ENCODE measurements at regions not wholly inside any gene's neighbourhood (a gene's known extent, or its start where the extent isn't known, plus 50 kb on each side); places are given as distances from the start of the nearest gene placed in this dataset.

DNA sequence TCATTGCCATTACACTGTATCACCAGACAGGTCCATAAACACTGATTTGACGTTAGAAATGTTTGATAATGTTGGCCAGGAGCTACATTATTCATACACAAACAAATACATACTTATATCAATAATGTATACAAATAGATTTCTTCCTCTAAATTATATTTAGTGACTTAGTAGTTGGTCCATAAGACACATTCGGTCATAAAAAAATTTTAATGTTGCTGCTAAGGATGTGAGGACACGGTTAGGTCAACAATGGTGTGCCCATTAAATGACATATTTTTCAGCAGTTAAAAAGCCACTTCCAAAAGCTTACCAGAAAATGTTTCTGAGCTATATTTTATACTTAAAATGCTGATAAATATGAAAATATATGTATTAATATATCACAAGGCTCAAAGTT, 1148.7 kb upstream of the TMEM132C start:
- Histone ChIP-seq H3K27ac (ENCODE audit: low read depth in 1 of 2, low read length in 1 of 2) (no peak overlapping the region), H3K27me3 (ENCODE audit: control insufficient read depth in 3 of 3, insufficient read depth in 3 of 3, low read length in 2 of 3) (peaks cover 0 to 2% (median 0%) of the 10 kb centered on the region in 3 donors), H3K4me3 (no peak overlapping the region), H3K36me3 (ENCODE audit: control insufficient read depth in 4 of 4, insufficient read depth in 4 of 4, low read length in 4 of 4) (no peaks in the 10 kb centered on the region), H3K4me1 (ENCODE audit: control insufficient read depth in 5 of 5, insufficient read depth in 5 of 5, low read length in 5 of 5) (peaks cover 0 to 1% (median 0%) of the 10 kb centered on the region in 5 donors), H3K9me3 (ENCODE audit: control insufficient read depth in 4 of 4, insufficient read depth in 3 of 4, low read length in 3 of 4) (no peaks in the 10 kb centered on the region), H3K9ac (ENCODE audit: insufficient read depth in 1 of 2, low read length in 2 of 2) (no peak overlapping the region)
- 74 to 80% methylated on average over 3 of the region's 3 CpGs for WGBS, 2 donors
- TF ChIP-seq, protein P1, sequence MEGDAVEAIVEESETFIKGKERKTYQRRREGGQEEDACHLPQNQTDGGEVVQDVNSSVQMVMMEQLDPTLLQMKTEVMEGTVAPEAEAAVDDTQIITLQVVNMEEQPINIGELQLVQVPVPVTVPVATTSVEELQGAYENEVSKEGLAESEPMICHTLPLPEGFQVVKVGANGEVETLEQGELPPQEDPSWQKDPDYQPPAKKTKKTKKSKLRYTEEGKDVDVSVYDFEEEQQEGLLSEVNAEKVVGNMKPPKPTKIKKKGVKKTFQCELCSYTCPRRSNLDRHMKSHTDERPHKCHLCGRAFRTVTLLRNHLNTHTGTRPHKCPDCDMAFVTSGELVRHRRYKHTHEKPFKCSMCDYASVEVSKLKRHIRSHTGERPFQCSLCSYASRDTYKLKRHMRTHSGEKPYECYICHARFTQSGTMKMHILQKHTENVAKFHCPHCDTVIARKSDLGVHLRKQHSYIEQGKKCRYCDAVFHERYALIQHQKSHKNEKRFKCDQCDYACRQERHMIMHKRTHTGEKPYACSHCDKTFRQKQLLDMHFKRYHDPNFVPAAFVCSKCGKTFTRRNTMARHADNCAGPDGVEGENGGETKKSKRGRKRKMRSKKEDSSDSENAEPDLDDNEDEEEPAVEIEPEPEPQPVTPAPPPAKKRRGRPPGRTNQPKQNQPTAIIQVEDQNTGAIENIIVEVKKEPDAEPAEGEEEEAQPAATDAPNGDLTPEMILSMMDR (IDR thresholded peaks at IDR 0.05; ENCODE audit: control extremely low read depth, extremely low read depth) = no peak
- DNase-seq (no peak), ATAC-seq (ENCODE audit: insufficient read depth, low FRiP score) (no peak)

DNA sequence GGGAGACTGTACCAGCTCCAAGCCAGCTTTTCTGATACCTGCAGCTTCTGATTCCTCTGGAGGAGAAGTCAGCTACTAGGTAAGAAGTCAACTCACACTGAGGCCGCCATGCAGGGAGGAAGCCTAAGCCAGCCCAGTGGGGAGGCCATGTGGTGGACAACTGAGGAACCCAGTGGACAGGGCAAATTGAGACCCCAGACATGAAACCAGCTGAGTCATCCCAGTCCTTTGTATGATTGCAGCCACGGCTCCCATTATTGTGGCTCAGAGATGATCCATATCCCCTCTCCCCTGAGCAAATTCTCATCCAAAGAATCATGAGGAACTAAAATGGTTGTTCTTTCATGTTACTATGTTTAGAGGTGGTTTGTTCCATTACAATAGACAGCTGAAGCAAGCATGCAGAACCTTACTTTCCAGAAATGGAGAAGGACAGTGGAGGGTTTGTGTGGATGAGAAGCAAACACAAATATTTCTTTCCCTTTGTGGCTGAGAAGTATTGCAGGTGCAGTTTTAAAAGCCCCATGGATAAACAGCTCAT, 1147.3 kb upstream of the TMEM132C start:
- Histone ChIP-seq H3K9ac (ENCODE audit: insufficient read depth in 1 of 2, low read length in 2 of 2) (no peak overlapping the region), H3K27me3 (ENCODE audit: control insufficient read depth in 3 of 3, insufficient read depth in 3 of 3, low read length in 2 of 3) (peaks cover 0 to 2% (median 0%) of the 10 kb centered on the region in 3 donors), H3K4me1 (ENCODE audit: control insufficient read depth in 5 of 5, insufficient read depth in 5 of 5, low read length in 5 of 5) (peaks cover 0 to 1% (median 0%) of the 10 kb centered on the region in 5 donors), H3K36me3 (ENCODE audit: control insufficient read depth in 4 of 4, insufficient read depth in 4 of 4, low read length in 4 of 4) (no peaks in the 10 kb centered on the region), H3K9me3 (ENCODE audit: control insufficient read depth in 4 of 4, insufficient read depth in 3 of 4, low read length in 3 of 4) (no peaks in the 10 kb centered on the region), H3K27ac (ENCODE audit: low read depth in 1 of 2, low read length in 1 of 2) (no peak overlapping the region), H3K4me3 (no peak overlapping the region)
- no peak for ATAC-seq (ENCODE audit: insufficient read depth, low FRiP score)
- no peak for DNase-seq
- 89 to 91% methylated on average over 2 of the region's 2 CpGs for WGBS, 2 donors
- TF ChIP-seq, protein P1 (IDR thresholded peaks at IDR 0.05; ENCODE audit: control extremely low read depth, extremely low read depth) = no peak

GRCh38 chr12:127120851-127121250, 1146.1 kb upstream of the TMEM132C start:
- Histone ChIP-seq H3K9me3 (ENCODE audit: control insufficient read depth in 4 of 4, insufficient read depth in 3 of 4, low read length in 3 of 4) (no peaks in the 10 kb centered on the region), H3K27me3 (ENCODE audit: control insufficient read depth in 3 of 3, insufficient read depth in 3 of 3, low read length in 2 of 3) (no peaks in the 10 kb centered on the region), H3K9ac (ENCODE audit: insufficient read depth in 1 of 2, low read length in 2 of 2) (no peak overlapping the region), H3K36me3 (ENCODE audit: control insufficient read depth in 4 of 4, insufficient read depth in 4 of 4, low read length in 4 of 4) (no peaks in the 10 kb centered on the region), H3K4me3 (no peak overlapping the region), H3K4me1 (ENCODE audit: control insufficient read depth in 5 of 5, insufficient read depth in 5 of 5, low read length in 5 of 5) (peaks cover 0 to 1% (median 0%) of the 10 kb centered on the region in 5 donors), H3K27ac (ENCODE audit: low read depth in 1 of 2, low read length in 1 of 2) (no peak overlapping the region)
- DNase-seq (no peak), ATAC-seq (ENCODE audit: insufficient read depth, low FRiP score) (no peak)
- 89% methylated on average over 3 of the region's 3 CpGs for WGBS, 2 donors
- TF ChIP-seq, protein P1 (IDR thresholded peaks at IDR 0.05; ENCODE audit: control extremely low read depth, extremely low read depth) = no peak
